ENCODE measurements at regions not wholly inside any gene's neighbourhood (a gene's known extent, or its start where the extent isn't known, plus 50 kb on each side); places are given as distances from the start of the nearest gene placed in this dataset.
A peak's percentile ranks its signal among the peaks of the same experiment; 100 is the strongest.

- TF ChIP-seq CTCF (IDR thresholded peaks at IDR 0.05; ENCODE audit: insufficient read depth, low read depth, low read length, missing control alignments) = peak; percentile 40
- DNase-seq (ENCODE audit: low read depth) = peak; percentile 93
- peak overlapping the region; percentile 48 for H3K4me3 ChIP-seq (ENCODE audit: low read depth, low read length)
These were observed 241.0 kb upstream of the ATP2B1 start for GRCh38 chr12:89949457-89950195.

DNA sequence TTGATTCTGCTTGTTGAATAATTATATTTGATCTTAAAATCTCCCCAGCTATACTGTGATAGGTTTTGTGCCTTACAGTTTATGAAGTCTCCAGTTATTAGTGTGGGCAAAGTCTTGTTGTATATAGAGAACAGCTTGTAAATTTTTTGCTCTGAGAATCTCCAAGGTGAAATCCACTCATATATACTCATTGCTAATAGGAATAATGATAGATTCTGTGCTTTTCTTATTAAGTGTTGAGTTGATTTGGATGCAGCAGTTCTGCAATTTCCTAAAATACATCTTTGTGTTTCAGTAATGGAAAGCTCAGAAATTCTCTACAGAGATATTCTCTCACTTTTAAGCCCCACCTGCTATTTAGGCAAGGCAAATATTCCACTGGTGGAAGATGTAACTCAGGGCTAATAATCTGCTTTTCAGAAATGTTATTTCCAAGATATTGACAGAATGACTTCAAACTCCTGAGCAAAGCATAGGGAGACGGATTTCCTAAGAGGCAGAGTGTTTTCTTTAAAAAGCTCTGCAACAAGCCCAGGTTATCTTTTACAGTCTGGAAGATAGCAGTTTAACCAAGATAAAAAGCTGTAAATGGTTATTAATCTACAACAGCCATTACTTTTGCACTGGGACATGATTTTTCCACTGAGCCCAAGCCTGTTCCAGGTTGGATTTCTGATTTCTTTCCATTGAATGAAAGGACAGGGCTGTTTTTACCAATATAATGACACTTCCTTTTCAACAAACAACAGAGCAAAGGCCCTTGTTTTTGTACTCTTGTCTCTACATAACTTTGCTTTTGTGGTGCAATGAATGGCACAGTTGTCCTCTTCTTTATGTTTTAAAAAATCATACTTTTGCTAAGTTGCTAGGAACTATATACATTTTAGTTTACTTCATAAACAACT lies 239.9 kb upstream of the ATP2B1 start:
- TF ChIP-seq CTCF (IDR thresholded peaks at IDR 0.05; ENCODE audit: insufficient read depth, low read depth, low read length, missing control alignments) = no peak
- no peak for DNase-seq (ENCODE audit: low read depth)
- H3K4me3 ChIP-seq (ENCODE audit: low read depth, low read length) = no peak overlapping the region

- no peak for TF ChIP-seq CTCF (IDR thresholded peaks at IDR 0.05; ENCODE audit: insufficient read depth, low read depth, low read length, missing control alignments)
- H3K4me3 ChIP-seq (ENCODE audit: low read depth, low read length) = no peak overlapping the region
- no peak for DNase-seq (ENCODE audit: low read depth)
These were observed 239.0 kb upstream of the ATP2B1 start for GRCh38 chr12:89947437-89948270.

DNA sequence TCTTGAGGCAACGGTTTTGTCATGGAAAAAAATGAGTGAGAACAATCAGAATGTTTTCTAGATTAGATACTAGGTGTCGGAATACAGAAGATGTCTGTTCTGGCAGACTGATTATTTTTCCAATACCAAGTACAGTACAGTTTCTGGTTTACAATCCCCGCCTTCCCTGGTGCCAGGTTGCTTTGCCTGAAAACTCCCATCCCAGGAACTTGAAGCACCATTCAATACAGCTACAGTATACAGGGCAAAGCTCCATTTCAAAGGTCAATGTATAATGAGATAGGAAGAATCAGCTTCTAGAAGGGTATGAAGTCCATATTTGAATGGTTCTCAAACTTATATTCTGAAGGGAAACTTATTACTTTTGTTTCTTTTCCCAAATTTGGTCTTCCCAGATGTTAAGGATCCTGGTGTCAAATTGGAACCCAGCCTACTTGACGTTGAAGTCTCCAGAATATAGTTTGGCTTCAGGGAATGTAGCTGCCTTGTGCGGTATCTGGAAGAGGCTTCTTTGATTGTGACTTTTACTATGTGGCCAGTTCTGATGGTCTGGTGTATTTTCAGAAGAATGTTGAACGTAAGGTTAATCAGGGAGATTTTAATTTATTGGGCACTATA lies 238.0 kb upstream of the ATP2B1 start:
- DNase-seq (ENCODE audit: low read depth) = no peak
- no peak overlapping the region for H3K4me3 ChIP-seq (ENCODE audit: low read depth, low read length)
- no peak for TF ChIP-seq CTCF (IDR thresholded peaks at IDR 0.05; ENCODE audit: insufficient read depth, low read depth, low read length, missing control alignments)

- no peak for DNase-seq (ENCODE audit: low read depth)
- no peak overlapping the region for H3K4me3 ChIP-seq (ENCODE audit: low read depth, low read length)
- no peak for TF ChIP-seq CTCF (IDR thresholded peaks at IDR 0.05; ENCODE audit: insufficient read depth, low read depth, low read length, missing control alignments)
These were observed 236.5 kb upstream of the ATP2B1 start for GRCh38 chr12:89945123-89945522.

DNA sequence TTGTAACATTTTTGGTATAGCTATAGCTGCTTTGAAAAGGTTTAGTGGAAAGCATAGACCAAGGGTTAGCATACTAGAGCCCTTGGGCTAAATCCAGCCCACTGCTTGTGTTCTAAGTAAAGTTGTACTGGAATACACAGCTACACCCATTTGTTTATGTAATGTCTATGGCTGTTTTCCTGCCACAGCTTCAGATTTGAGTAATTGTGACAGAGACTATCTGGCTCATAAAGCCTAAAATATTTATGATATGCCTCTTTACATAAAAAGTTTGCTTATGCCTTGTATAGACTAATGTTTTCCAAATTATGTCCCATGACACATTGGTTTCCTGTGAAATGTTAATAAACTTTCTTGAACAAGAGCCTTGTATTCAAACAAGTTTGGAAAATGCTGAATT lies 234.8 kb upstream of the ATP2B1 start:
- no peak for DNase-seq (ENCODE audit: low read depth)
- TF ChIP-seq CTCF (IDR thresholded peaks at IDR 0.05; ENCODE audit: insufficient read depth, low read depth, low read length, missing control alignments) = no peak
- no peak overlapping the region for H3K4me3 ChIP-seq (ENCODE audit: low read depth, low read length)
